GM18505 (cell line): ENCODE measurements at regions not wholly inside any gene's neighbourhood (a gene's known extent, or its start where the extent isn't known, plus 50 kb on each side); places are given as distances from the start of the nearest gene placed in this dataset.

Source experiments
- ATAC-seq: cut with Tn5 transposase; IDR thresholded peaks from one replicate; pipeline ENCODE4 v1.9.1; 2021; ENCODE audit not compliant: unreplicated experiment
- POLR2A ChIP-seq: IDR thresholded peaks from 4 replicates; pipeline ENCODE4 v1.6.1; 2011; ENCODE audit warnings: borderline replicate concordance; ENCODE audit not compliant: insufficient read depth, insufficient read length; ENCODE audit errors: extremely low read depth

GRCh38 chr10:31081937-31082840 lies 50.5 kb upstream of the ZNF438 start:
- TF ChIP-seq POLR2A, result no peak
- no peak for ATAC-seq

- no peak for TF ChIP-seq POLR2A
- no peak for ATAC-seq
These were observed 52.1 kb upstream of the ZNF438 start for GRCh38 chr10:31083765-31084184.

DNA sequence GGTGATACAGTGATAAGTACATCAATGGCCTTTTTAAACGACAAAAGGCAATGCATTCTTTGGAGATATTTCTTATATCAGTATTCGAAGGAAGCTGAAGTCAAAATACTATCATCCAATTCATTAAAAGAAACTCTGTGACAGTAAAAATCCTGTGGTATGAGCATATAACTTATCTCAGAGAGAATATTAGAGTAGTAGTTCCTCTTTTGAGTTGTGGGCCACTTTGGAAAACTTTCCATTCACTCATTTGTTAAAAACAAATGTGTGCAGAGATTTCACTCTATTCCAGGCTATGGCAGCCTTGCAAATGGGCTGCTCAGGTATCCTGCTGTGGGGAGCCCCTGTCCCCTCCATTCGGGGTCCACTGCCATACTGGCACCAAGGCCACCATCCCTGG lies 55.3 kb upstream of the ZNF438 start:
- no peak for TF ChIP-seq POLR2A
- ATAC-seq, result no peak

DNA sequence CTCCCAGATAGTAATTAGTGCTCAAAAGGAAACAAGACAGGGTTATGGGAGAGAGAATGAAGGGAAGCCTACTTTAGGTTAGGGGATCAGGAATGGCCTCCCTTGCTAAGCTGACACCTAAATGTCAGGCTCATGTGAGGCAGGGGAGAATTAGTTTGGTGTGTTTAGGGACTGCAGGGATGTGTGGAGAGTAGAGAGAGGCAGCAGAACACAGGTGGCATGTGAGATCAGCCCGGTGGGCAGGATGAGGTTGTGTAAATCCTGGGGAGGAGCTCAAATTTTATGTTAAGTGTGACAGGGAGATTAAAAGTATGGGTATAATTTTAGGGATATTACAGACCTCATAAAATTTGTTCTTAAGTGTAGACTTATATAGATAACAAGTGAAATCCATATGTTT lies 56.2 kb upstream of the ZNF438 start:
- TF ChIP-seq POLR2A, result no peak

GRCh38 chr10:31090894-31091607 lies 59.4 kb upstream of the ZNF438 start:
- no peak for TF ChIP-seq POLR2A
- peak; percentile 81 for ATAC-seq

More for the DNA sequence above, 56.2 kb upstream of the ZNF438 start:
- ATAC-seq, result no peak

DNA sequence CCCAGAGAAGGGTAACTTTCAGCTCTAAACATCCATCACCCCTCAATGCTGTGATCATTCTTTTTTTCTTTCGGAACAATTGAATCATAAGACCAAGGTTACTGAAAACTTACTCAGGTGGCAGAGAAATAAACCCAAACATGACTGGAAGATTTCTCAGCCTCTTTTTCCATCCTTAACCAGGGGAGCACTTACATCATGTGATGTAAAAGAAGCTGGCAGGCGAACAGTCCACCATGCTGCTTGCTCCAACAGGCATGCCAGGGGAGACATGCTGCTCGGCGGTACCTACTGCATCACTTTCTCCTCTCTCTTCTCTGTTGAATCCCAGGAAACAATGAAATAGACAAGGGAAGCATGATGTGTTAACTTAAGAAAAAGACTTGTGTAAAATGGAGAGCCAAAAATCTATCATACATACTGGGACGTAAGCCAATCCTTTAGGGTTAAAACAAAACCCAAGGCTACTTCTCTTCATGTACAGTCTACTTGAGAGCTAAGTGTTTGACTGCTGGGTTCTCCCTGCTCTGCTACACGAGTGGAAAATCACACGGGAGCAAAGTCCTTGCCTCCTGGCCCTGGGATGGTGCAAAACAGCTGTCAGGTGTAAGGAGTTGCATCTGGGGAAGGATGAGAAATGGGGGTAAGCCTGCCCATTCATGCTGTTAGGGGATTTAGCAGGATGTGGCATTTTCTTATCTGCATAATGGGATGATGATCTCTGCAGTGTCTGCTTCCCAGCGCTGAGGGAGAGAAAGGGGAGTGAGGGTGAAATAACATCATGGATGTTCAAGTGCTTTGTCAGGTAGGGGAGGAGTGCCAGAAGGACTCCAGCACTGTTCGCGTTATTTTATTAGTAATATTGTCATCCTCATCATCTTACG lies 64.3 kb upstream of the ZNF438 start:
- no peak for TF ChIP-seq POLR2A
- ATAC-seq, result no peak

DNA sequence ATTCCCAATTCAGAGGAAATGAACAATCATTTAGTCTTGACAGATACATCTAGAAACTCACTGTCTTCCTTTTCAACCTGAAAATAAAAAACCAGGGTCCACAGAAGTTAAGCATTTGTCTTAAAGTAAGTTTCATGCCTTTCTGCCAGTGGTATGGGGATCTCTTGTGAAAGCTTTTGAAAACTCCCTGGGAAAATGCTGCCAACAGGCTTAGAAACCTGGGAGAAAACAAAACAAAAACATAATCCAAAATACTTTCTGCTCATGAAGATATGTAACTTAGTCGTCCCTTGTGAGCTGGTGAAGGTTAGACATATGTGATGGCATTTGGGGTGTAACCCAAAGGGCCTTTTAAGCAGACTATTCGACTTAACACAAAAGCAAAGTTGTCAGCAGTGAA lies 66.4 kb upstream of the ZNF438 start:
- ATAC-seq, result no peak
- TF ChIP-seq POLR2A, result no peak

DNA sequence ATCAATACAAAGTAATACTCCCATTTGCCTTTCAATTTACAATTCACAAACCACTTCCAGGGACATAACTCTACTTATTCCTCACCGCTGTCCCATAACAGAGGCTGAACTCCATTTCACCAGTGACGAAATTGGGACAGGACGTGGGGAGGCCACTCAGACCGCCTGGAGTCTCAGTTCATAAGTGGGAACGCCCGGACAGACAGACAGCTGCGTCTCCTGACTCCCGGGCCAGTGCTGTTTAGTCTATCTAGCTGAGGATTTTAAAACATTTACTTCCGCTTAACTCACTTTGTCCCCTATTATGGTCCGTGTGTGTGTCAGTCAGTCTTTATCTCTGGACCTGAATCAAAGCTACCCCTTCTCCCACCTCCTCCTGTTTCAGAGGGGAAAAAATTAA lies 67.4 kb upstream of the ZNF438 start:
- ATAC-seq, result no peak

DNA sequence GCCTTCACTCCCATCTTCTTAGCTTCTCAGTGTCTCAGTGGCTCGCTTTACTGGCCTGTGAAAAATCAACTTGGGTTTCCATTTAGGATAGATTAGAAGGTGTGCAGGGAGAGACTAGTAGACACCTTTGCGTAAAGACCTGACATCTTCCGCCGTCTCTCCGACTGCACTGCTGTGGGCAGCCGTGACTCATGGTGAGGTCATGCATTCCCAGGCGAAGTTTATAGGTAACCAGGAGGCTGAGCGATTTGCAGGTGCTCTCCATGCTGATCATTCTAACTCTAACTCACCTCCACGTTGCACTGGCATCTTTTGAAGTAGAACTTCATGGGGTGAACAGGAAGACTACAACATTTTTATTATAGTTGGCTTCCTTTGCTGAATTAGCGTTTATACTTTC lies 68.0 kb upstream of the ZNF438 start:
- TF ChIP-seq POLR2A, result no peak
- ATAC-seq, result no peak

More for the DNA sequence above, 67.4 kb upstream of the ZNF438 start:
- no peak for TF ChIP-seq POLR2A

DNA sequence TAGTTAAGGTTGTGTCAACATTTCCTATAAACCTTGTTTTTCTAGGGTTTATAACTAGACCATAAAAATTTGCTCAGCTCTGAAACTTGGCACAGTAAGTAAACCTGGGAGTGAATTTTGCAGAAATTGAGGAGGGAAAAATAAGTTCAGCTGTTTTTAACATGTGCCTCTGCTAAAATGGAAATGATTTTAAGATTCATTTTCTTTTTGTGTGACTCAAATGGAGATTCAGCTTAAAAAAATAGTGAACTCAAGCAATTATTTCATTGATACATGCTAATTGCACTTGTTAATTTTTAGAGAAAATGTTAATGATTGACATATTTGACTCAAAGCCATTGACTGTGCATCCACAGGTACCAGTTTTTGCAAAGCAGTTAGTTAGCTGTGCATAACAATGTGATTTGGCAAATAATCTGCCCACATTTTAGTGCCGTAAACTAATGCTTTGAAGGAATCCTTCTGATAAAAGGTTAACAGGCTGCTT lies 68.5 kb upstream of the ZNF438 start:
- no peak for ATAC-seq
- no peak for TF ChIP-seq POLR2A

- ATAC-seq, result no peak
These were observed 69.0 kb upstream of the ZNF438 start for GRCh38 chr10:31100662-31101061.

GRCh38 chr10:31101123-31101522 lies 69.5 kb upstream of the ZNF438 start:
- peak; percentile 61 for ATAC-seq
- TF ChIP-seq POLR2A, result no peak

More at GRCh38 chr10:31100662-31101061, 69.0 kb upstream of the ZNF438 start:
- no peak for TF ChIP-seq POLR2A

DNA sequence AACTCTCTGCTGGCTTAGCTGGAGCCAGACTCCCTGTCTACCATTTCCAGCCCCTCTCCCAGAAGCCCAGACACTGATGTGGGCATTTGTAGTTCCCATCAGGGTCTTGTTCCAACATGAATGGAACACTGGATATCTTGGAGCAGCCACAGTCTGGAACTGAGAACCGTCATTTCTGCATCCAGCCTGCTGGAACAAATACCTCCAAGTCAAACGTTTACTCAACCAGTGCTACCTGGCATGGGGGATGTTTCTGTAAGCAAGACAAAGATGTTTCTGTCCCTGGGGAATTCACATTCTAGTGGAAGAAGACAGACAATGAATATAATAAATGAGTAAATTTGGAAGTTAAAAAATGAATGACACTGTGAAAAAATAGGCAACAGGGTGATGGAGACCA lies 70.8 kb upstream of the ZNF438 start:
- TF ChIP-seq POLR2A, result no peak
- no peak for ATAC-seq

DNA sequence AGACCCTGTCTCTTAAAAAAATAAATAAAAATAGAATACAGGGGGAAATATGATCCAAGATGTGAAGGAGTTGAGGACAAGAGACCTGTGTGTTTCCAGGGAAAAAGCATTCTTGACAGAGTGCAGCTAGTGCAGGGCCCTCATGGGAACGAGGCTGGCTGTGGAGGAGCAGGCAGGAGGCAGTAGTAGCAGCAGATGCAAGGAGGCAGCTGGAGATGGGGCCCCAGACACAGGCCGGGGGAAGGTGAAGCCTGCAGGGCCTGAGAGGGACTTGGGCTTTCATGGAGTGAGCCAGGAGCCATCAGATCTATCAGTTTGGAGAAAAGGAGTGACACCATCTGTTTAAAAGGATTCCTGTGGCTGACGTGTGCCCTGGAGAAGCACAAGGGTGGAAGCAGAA lies 71.4 kb upstream of the ZNF438 start:
- no peak for TF ChIP-seq POLR2A
- ATAC-seq, result no peak

DNA sequence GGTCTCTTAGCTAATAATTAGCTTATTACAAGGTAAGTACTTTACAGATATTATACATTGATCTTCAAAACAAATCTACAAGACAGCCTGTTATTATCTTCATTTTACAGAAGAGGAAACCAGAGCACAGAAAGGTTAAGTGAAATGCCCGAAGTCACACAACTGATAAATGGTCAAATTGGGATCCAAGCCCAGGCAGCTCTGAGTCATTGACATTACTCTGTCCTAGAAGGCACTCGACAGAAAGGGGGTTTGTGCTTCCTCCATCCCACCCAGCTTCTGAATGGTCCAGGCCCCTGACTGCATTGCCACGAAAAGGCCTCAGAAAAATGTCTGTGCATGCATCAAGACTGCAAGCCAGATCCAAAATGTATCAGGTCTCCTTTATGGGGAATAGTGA lies 81.3 kb upstream of the ZNF438 start:
- no peak for ATAC-seq
- no peak for TF ChIP-seq POLR2A
